Ishikawa (cell line): ENCODE measurements at regions not wholly inside any gene's neighbourhood (a gene's known extent, or its start where the extent isn't known, plus 50 kb on each side); places are given as distances from the start of the nearest gene placed in this dataset.

Experiments
- TAF1 ChIP-seq: IDR thresholded peaks from 2 replicates; pipeline ENCODE4 v1.6.1; 2012; ENCODE audit warnings: low read depth, mild to moderate bottlenecking
- TF ChIP-seq, protein P1 (sequence below): IDR thresholded peaks from 2 replicates; pipeline ENCODE4 v1.6.1; 2012; ENCODE audit warnings: low read depth, mild to moderate bottlenecking

- TF ChIP-seq TAF1 = no peak
- TF ChIP-seq, protein P1, sequence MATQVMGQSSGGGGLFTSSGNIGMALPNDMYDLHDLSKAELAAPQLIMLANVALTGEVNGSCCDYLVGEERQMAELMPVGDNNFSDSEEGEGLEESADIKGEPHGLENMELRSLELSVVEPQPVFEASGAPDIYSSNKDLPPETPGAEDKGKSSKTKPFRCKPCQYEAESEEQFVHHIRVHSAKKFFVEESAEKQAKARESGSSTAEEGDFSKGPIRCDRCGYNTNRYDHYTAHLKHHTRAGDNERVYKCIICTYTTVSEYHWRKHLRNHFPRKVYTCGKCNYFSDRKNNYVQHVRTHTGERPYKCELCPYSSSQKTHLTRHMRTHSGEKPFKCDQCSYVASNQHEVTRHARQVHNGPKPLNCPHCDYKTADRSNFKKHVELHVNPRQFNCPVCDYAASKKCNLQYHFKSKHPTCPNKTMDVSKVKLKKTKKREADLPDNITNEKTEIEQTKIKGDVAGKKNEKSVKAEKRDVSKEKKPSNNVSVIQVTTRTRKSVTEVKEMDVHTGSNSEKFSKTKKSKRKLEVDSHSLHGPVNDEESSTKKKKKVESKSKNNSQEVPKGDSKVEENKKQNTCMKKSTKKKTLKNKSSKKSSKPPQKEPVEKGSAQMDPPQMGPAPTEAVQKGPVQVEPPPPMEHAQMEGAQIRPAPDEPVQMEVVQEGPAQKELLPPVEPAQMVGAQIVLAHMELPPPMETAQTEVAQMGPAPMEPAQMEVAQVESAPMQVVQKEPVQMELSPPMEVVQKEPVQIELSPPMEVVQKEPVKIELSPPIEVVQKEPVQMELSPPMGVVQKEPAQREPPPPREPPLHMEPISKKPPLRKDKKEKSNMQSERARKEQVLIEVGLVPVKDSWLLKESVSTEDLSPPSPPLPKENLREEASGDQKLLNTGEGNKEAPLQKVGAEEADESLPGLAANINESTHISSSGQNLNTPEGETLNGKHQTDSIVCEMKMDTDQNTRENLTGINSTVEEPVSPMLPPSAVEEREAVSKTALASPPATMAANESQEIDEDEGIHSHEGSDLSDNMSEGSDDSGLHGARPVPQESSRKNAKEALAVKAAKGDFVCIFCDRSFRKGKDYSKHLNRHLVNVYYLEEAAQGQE = no peak
Observed at GRCh38 chr4:82034878-82035277, 338.9 kb downstream of the HNRNPD start.
